Ascending aorta (tissue), 2 donors: ENCODE measurements at regions not wholly inside any gene's neighbourhood (a gene's known extent, or its start where the extent isn't known, plus 50 kb on each side); places are given as distances from the start of the nearest gene placed in this dataset.

Source experiments
- DNase-seq, 2 donors: peaks; one replicate each; pipeline ENCODE4 v3.0.0-alpha.2; 2019; ENCODE audit warnings: low spot score in 2 of 2
- H3K27ac ChIP-seq, 2 donors: fragments of 200-600 bp; sonication (generic); one replicate each; pipeline ENCODE4 v1.5.1; 2016 to 2017; ENCODE audit warnings: mild to moderate bottlenecking in 1 of 2
- H3K27me3 ChIP-seq: fragments of 200-600 bp; sonication (generic); one replicate; pipeline ENCODE4 v1.5.1; 2017
- H3K36me3 ChIP-seq, 2 donors: fragments of 200-600 bp; sonication (generic); one replicate each; pipeline ENCODE4 v1.5.1; 2016
- H3K4me1 ChIP-seq, 2 donors: fragments of 200-600 bp; sonication (generic); one replicate each; pipeline ENCODE4 v1.5.1; 2016 to 2017; ENCODE audit warnings: mild to moderate bottlenecking in 1 of 2
- H3K4me3 ChIP-seq, 2 donors: fragments of 200-600 bp; sonication (generic); one replicate each; pipeline ENCODE4 v1.5.1; 2016 to 2017; ENCODE audit warnings: mild to moderate bottlenecking in 1 of 2
- H3K9me3 ChIP-seq, 2 donors: fragments of 200-600 bp; sonication (generic); one replicate each; pipeline ENCODE4 v1.5.1; 2016
- CTCF ChIP-seq, 3 experiments: fragments of 200-600 bp in 2 of 3; fragments of 450-650 bp in 1 of 3; sonication (generic) in 2 of 3; IDR thresholded peaks; one replicate each; pipeline ENCODE4 v1.5.1; 2016 to 2019; ENCODE audit warnings: antibody characterized with exemption in 3 of 3, mild to moderate bottlenecking in 1 of 3, moderate library complexity in 1 of 3
- intact Hi-C: fragments of 100-400 bp; cut with DNase I; formaldehyde crosslinking; loops from one replicate; pipeline ENCODE4 v1.15.1; 2023

DNA sequence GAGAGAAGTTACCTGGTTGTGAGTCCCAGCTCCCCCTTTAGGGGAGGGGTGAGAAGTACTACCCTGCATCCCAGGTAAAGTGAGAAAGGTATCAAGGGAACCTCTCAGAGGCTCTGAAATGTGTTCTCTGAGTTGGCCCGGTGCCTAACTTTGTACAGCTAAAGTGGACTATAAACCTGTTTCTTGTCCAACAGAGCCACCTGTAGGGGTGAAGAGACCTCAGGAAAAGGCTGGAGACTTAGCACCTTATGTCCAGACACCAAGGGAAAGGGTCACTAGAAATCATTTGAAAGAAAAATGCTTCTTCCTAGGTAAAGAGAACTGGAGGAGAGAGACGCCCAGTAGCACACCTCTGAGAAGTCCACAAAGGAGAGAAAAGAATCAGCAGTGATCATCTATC, 108.3 kb upstream of the KIF2A start:
- Histone ChIP-seq H3K4me3 (no peak overlapping the region), H3K27me3 (no peaks in the 10 kb centered on the region), H3K4me1 (no peaks in the 10 kb centered on the region), H3K9me3 (no peaks in the 10 kb centered on the region), H3K27ac (no peak overlapping the region), H3K36me3 (no peaks in the 10 kb centered on the region)
- no peak for DNase-seq
- no peak for TF ChIP-seq CTCF (IDR thresholded peaks at IDR 0.05)
- intact Hi-C loops = no loop called here

DNA sequence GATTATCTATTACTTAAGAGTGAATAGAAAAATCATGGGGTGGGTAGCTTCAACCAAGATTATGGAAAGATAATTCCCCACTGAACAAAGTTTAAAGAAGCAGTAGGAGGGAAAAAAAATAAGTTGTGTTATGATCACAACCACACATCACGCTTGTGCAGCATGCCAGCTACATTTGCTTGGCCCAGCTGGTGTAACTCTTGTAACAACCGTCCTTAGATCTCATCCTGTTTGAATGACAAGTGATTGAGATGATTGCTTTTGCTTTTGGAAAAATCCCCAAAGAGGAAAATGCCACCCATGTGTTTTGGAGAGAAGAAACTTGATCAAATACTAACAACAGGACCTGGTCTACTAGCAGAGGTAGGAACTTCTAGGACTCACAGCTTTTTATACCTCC, 107.6 kb upstream of the KIF2A start:
- H3K27ac ChIP-seq = no peak overlapping the region
- no peak for DNase-seq
- H3K36me3 ChIP-seq = no peaks in the 10 kb centered on the region
- intact Hi-C loops = no loop called here
- no peaks in the 10 kb centered on the region for H3K27me3 ChIP-seq
- H3K4me1 ChIP-seq = no peaks in the 10 kb centered on the region
- no peak overlapping the region for H3K4me3 ChIP-seq
- no peak for TF ChIP-seq CTCF (IDR thresholded peaks at IDR 0.05)
- H3K9me3 ChIP-seq = no peaks in the 10 kb centered on the region

- no peaks in the 10 kb centered on the region for H3K36me3 ChIP-seq
- H3K4me1 ChIP-seq = no peaks in the 10 kb centered on the region
- no peak for DNase-seq
- TF ChIP-seq CTCF (IDR thresholded peaks at IDR 0.05) = no peak
- intact Hi-C loops = no loop called here
- no peaks in the 10 kb centered on the region for H3K27me3 ChIP-seq
- no peaks in the 10 kb centered on the region for H3K9me3 ChIP-seq
- no peak overlapping the region for H3K27ac ChIP-seq
- no peak overlapping the region for H3K4me3 ChIP-seq
These were observed 106.0 kb upstream of the KIF2A start for GRCh38 chr5:62199792-62200716.

DNA sequence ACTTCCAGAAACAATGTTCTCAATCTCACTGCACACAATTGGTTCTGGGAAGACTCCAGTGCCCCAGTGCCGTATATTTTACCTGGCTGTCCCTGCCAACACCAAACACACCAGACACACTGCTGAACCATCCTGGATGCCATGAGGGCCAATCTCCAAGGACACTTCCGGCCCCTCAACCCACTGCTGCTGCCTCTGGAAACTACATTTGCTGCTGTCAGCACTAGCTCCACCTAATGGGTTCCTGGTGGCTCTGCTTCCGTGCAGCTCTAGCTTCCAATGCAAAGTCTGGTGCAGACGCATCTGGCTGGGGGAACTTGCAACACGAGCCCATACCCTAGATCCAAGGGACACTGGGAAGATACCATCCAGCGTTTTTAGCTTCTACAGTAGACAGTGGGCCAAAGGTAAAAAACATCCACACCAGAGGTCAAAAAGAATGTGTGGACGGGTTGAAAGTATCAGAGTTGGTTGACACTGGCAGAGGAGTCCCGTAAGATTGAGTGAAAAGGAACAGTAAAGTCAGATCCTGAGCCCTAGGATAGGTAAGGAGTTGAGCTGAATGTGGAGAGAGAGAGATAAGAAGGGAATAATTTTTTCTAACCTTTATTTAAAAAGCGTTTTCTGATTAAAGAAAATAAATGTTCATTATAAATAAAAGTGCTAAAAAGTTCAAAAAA, 99.7 kb upstream of the KIF2A start:
- Histone ChIP-seq H3K4me1 (no peaks in the 10 kb centered on the region), H3K9me3 (no peaks in the 10 kb centered on the region), H3K36me3 (no peaks in the 10 kb centered on the region), H3K27me3 (no peaks in the 10 kb centered on the region), H3K27ac (no peak overlapping the region), H3K4me3 (no peak overlapping the region)
- DNase-seq = no peak
- TF ChIP-seq CTCF (IDR thresholded peaks at IDR 0.05) = no peak
- intact Hi-C loops = no loop called here

GRCh38 chr5:62208218-62208852, 97.7 kb upstream of the KIF2A start:
- no peaks in the 10 kb centered on the region for H3K36me3 ChIP-seq

More at GRCh38 chr5:62208218-62208852, 97.7 kb upstream of the KIF2A start:
- Histone ChIP-seq H3K9me3 (no peaks in the 10 kb centered on the region), H3K27ac (no peak overlapping the region), H3K4me1 (no peaks in the 10 kb centered on the region), H3K27me3 (no peaks in the 10 kb centered on the region), H3K4me3 (no peak overlapping the region)
- intact Hi-C loops = no loop called here
- DNase-seq = no peak
- TF ChIP-seq CTCF (IDR thresholded peaks at IDR 0.05) = no peak
